SK-N-SH (cell line): ENCODE measurements at regions not wholly inside any gene's neighbourhood (a gene's known extent, or its start where the extent isn't known, plus 50 kb on each side); places are given as distances from the start of the nearest gene placed in this dataset.

Experiments
- CTCF ChIA-PET: fragments of 300-600, 350-600 bp; formaldehyde crosslinking; extraction: SDS; loops from one replicate; lab custom pipeline; 2021; lab: Yijun Ruan, JAX
- POLR2A ChIA-PET: fragments of 350-600 bp; sonication (Branson Sonifier 250); formaldehyde crosslinking; extraction: SDS; loops from one replicate; lab custom pipeline; 2020; ENCODE audit warnings: antibody characterized with exemption, inconsistent platforms; lab: Yijun Ruan, JAX
- DNase-seq: peaks from one replicate; pipeline ENCODE4 v3.0.0; 2012
- H2AFZ ChIP-seq: fragments of 200-600 bp; sonication (generic); 2 replicates; pipeline ENCODE4 v1.8.1; 2016; ENCODE audit warnings: antibody characterized with exemption, mild to moderate bottlenecking, low read depth
- H3F3A ChIP-seq: fragments of 200-600 bp; sonication (generic); replicated peaks from 2 replicates; pipeline ENCODE3; 2016; ENCODE audit warnings: antibody characterized with exemption, mild to moderate bottlenecking; ENCODE audit not compliant: insufficient read depth
- H3K27ac ChIP-seq, 2 experiments: fragments of 200-500 bp in 1 of 2; fragments of 200-600 bp in 1 of 2; sonication (Bioruptor generic) in 1 of 2; sonication (generic), shearing (Covaris generic) in 1 of 2; 2 replicates each; pipeline versions ENCODE4 v1.5.1 to v1.6.1; 2014 to 2016; ENCODE audit warnings: low read depth in 2 of 2, inconsistent platforms in 1 of 2, low read length in 1 of 2, mild to moderate bottlenecking in 1 of 2, mixed read lengths in 1 of 2
- H3K27me3 ChIP-seq: fragments of 200-600 bp; sonication (generic), shearing (Covaris generic); 2 replicates; pipeline ENCODE4 v1.6.1; 2016; ENCODE audit warnings: mixed run types; ENCODE audit not compliant: insufficient read depth
- H3K36me3 ChIP-seq, 2 experiments: fragments of 200-500 bp in 1 of 2; fragments of 200-600 bp in 1 of 2; sonication (Bioruptor generic) in 1 of 2; sonication (generic) in 1 of 2; replicated peaks in 1 of 2; 2 replicates each; pipeline versions ENCODE3 to v1.5.1; 2014 to 2016; ENCODE audit warnings: low read length in 1 of 2, mild to moderate bottlenecking in 1 of 2; ENCODE audit not compliant: insufficient read depth in 2 of 2, control insufficient read depth in 1 of 2
- H3K4me1 ChIP-seq, 2 experiments: fragments of 200-500 bp in 1 of 2; fragments of 200-600 bp in 1 of 2; sonication (Bioruptor generic) in 1 of 2; sonication (generic), shearing (Covaris generic) in 1 of 2; 2 replicates each; pipeline versions ENCODE4 v1.5.1 to v1.6.1; 2014 to 2016; ENCODE audit warnings: low read depth in 1 of 2, low read length in 1 of 2, mixed run types in 1 of 2; ENCODE audit not compliant: insufficient read depth in 2 of 2, control insufficient read depth in 1 of 2
- H3K4me2 ChIP-seq: fragments of 200-600 bp; sonication (generic), shearing (Covaris generic); 2 replicates; pipeline ENCODE4 v1.6.1; 2017; ENCODE audit warnings: mixed run types
- H3K4me3 ChIP-seq, 2 experiments: fragments of 200-500 bp in 1 of 2; fragments of 200-600 bp in 1 of 2; sonication (Bioruptor generic) in 1 of 2; sonication (generic), shearing (Covaris generic) in 1 of 2; 2 replicates each; pipeline versions ENCODE4 v1.5.1 to v1.8.1; 2014 to 2016; ENCODE audit warnings: low read depth in 2 of 2, inconsistent platforms in 1 of 2, low read length in 1 of 2, mild to moderate bottlenecking in 1 of 2, mixed read lengths in 1 of 2, moderate library complexity in 1 of 2
- H3K79me2 ChIP-seq: fragments of 200-600 bp; sonication (generic); 2 replicates; pipeline ENCODE4 v1.8.1; 2017; ENCODE audit warnings: mild to moderate bottlenecking; ENCODE audit not compliant: insufficient read depth
- H3K9ac ChIP-seq: fragments of 200-600 bp; sonication (generic); 2 replicates; pipeline ENCODE4 v1.6.1; 2017; ENCODE audit warnings: mixed run types
- H3K9me2 ChIP-seq: fragments of 200-600 bp; sonication (generic); 2 replicates; pipeline ENCODE4 v1.6.1; 2017; ENCODE audit warnings: mixed run types
- H3K9me3 ChIP-seq: fragments of 200-600 bp; sonication (generic); 2 replicates; pipeline ENCODE4 v1.6.1; 2017; ENCODE audit warnings: mixed run types, mild to moderate bottlenecking, moderate library complexity
- H4K20me1 ChIP-seq: fragments of 200-600 bp; sonication (generic); 2 replicates; pipeline ENCODE4 v1.6.1; 2017; ENCODE audit warnings: mild to moderate bottlenecking, mixed run types; ENCODE audit not compliant: insufficient read depth
- EZH2phosphoT487 ChIP-seq: fragments of 200-600 bp; sonication (generic); IDR thresholded peaks from 2 replicates; pipeline ENCODE4 v1.6.1; 2017; ENCODE audit warnings: low read depth, mixed run types, mild to moderate bottlenecking, antibody characterized with exemption, moderate library complexity, borderline replicate concordance
- FOSL2 ChIP-seq: IDR thresholded peaks from 2 replicates; pipeline ENCODE4 v1.4.0; 2012; ENCODE audit warnings: low read depth, mild to moderate bottlenecking, moderate library complexity, borderline replicate concordance
- FOXM1 ChIP-seq: IDR thresholded peaks from 2 replicates; pipeline ENCODE4 v1.4.0; 2012; ENCODE audit warnings: low read depth, mild to moderate bottlenecking
- MXI1 ChIP-seq: IDR thresholded peaks from 2 replicates; pipeline ENCODE4 v1.6.1; 2012; ENCODE audit warnings: mild to moderate bottlenecking, low read depth, low read length, improper control_type of control experiment
- NFIC ChIP-seq: IDR thresholded peaks from 2 replicates; pipeline ENCODE4 v1.4.0; 2012; ENCODE audit warnings: borderline replicate concordance
- PBX3 ChIP-seq: IDR thresholded peaks from 2 replicates; pipeline ENCODE4; 2012
- RAD21 ChIP-seq: IDR thresholded peaks from 2 replicates; pipeline ENCODE4 v1.6.1; 2012; ENCODE audit warnings: mild to moderate bottlenecking, low read length
- RXRA ChIP-seq: IDR thresholded peaks from 2 replicates; pipeline ENCODE4 v1.4.0; 2012; ENCODE audit warnings: low read depth, mild to moderate bottlenecking, borderline replicate concordance
- SIN3A ChIP-seq: IDR thresholded peaks from 2 replicates; pipeline ENCODE4 v1.6.1; 2012; ENCODE audit warnings: low read depth, mild to moderate bottlenecking, low read length, moderate library complexity, borderline replicate concordance
- SMC3 ChIP-seq: IDR thresholded peaks from 2 replicates; pipeline ENCODE4 v1.6.1; 2012; ENCODE audit warnings: low read depth, low read length, improper control_type of control experiment
- TAF1 ChIP-seq: IDR thresholded peaks from 2 replicates; pipeline ENCODE4 v1.6.1; 2012; ENCODE audit warnings: low read depth, mild to moderate bottlenecking, low read length, moderate library complexity, borderline replicate concordance
- USF1 ChIP-seq: IDR thresholded peaks from 2 replicates; pipeline ENCODE4 v1.4.0; 2012; ENCODE audit warnings: low read depth, borderline replicate concordance
- ZBTB33 ChIP-seq: IDR thresholded peaks from 2 replicates; pipeline ENCODE4 v1.4.0; 2012; ENCODE audit warnings: low read depth, borderline replicate concordance
- WGBS: methylation state at CpG from one replicate; pipeline ENCODE4 v1.1.6; 2017; ENCODE audit warnings: low lambda C conversion rate; 5-methylcytosine and 5-hydroxymethylcytosine counted together

- Histone ChIP-seq H3K4me1 (peaks cover 0 to 13% of the 10 kb centered on the region in 2 experiments; a peak in 2 of 4 replicates), H3K4me3 (no peak overlapping the region), H3K9me3 (no peaks in the 10 kb centered on the region), H3K9ac (no peak overlapping the region), H3K36me3 (no peaks in the 10 kb centered on the region), H3K27me3 (no peaks in the 10 kb centered on the region), H3K9me2 (no peaks in the 10 kb centered on the region), H2AFZ (no peak overlapping the region), H3F3A (no peaks in the 10 kb centered on the region), H3K79me2 (no peaks in the 10 kb centered on the region), H3K4me2 (no peak overlapping the region), H3K27ac (no peak overlapping the region), H4K20me1 (no peaks in the 10 kb centered on the region)
- WGBS = 75% methylated on average over 2 of the region's 2 CpGs
- TF ChIP-seq EZH2phosphoT487 (no peak), ZBTB33 (no peak), PBX3 (no peak), SMC3 (no peak)
- no peak for DNase-seq
- POLR2A ChIA-PET = no interaction called here
- CTCF ChIA-PET = no interaction called here
Measured at GRCh38 chr6:144876689-144877088, 591.6 kb downstream of the UTRN start.

GRCh38 chr6:144877118-144877517 is 592.0 kb downstream of the UTRN start:
- no peak for DNase-seq
- Histone ChIP-seq H3K79me2 (no peaks in the 10 kb centered on the region), H2AFZ (no peak overlapping the region), H3K4me2 (no peak overlapping the region), H3K9me2 (no peaks in the 10 kb centered on the region), H4K20me1 (no peaks in the 10 kb centered on the region), H3K27ac (no peak overlapping the region), H3F3A (no peaks in the 10 kb centered on the region), H3K9me3 (no peaks in the 10 kb centered on the region), H3K27me3 (no peaks in the 10 kb centered on the region), H3K4me1 (peaks cover 0 to 13% of the 10 kb centered on the region in 2 experiments; a peak in 2 of 4 replicates), H3K9ac (no peak overlapping the region), H3K36me3 (no peaks in the 10 kb centered on the region), H3K4me3 (no peak overlapping the region)
- no peak for TF ChIP-seq FOSL2
- no peak for TF ChIP-seq ZBTB33
- TF ChIP-seq EZH2phosphoT487 = no peak
- no peak for TF ChIP-seq MXI1
- no peak for TF ChIP-seq SMC3
- no peak for TF ChIP-seq SIN3A
- no peak for TF ChIP-seq RXRA
- TF ChIP-seq RAD21 = no peak
- no peak for TF ChIP-seq NFIC
- no peak for TF ChIP-seq FOXM1
- no peak for TF ChIP-seq TAF1
- TF ChIP-seq USF1 = no peak
- POLR2A ChIA-PET = no interaction called here
- CTCF ChIA-PET = no interaction called here
- 37% methylated on average over 1 of the region's 1 CpG for WGBS
